NCI-H82 (cell line): ENCODE measurements at regions not wholly inside any gene's neighbourhood (a gene's known extent, or its start where the extent isn't known, plus 50 kb on each side); places are given as distances from the start of the nearest gene placed in this dataset.
A peak's percentile ranks its signal among the peaks of the same experiment; 100 is the strongest.
"Not testable (repeated sequence)": the region's sequence is repeated elsewhere in the genome, so short reads cannot be mapped to it uniquely, and the experiment has no call there.

Source experiments
- DNase-seq: peaks from one replicate; lab custom pipeline; 2025; lab: John Stamatoyannopoulos, UW

- DNase-seq: not testable (repeated sequence)
Observed at GRCh38 chr7:51369228-51369627, 52.6 kb upstream of the COBL start.

DNA sequence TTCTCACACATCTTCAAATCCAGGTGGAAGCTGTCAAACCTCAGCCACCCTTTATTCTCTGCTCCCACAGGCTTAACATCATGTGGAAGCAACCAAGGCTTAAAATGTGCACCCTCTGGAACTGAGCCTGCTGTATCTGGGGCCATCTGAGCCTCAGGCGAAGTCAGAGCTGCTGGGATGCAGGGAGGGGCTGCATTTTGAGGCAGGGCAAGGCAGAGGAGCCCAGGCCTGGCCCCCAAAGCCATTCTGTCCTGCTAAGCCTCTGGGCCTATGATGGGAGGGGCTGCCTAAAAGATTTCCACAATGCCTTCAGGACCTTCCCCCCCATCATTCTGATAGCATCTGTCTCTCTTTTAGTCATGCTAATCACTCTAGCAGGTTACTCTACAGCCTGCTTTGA is 51.7 kb upstream of the COBL start:
- no peak for DNase-seq

DNA sequence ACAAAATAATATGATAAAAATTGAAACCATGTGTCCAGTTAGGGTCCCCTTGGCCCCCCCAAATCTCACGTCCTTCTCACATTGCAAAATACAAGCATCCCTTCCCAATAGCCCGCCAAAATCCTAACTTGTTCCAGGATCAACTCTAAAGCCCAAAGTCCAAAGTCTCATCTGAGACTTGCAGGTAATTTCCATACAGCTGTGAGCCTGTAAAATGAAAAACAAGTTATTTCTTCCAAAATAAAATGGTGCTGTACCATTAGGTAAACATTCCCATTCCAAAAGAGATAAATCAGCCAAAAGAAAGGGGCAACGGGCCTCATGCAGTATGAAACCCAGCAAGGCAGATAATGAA is 51.0 kb upstream of the COBL start:
- DNase-seq: no peak

DNA sequence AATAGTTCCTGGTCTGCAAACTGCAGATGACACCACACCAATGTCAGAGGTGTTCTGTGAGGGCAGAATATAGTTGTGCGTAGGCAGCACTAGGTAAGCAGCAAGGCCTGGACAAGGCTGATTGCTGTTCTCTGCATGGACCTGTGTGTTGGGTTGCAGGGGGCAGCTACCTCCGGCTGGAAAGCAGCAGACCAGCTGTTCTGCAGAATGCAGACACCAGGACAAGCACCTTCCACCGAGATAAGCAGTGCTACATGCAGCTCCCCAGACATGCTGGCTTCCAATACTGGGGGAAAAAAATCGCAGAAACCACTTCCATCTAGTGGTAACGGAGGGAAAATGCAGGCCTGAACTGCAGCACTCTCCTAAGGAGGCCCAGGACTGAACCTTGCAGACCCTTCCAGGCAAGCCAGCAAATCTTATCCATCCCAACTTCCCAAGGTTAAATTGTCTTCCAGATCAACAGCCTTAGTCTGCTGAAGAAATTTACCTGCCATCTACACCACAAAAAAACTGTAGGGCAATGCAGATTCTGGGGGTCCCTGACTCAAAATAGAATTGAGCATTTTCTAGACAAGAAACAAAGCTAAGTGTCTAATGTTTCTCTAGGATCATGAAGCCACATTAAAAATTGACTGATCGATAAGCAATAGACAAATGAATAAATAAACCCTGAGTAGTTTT is 50.5 kb upstream of the COBL start:
- DNase-seq: peak; percentile 84
